HCT116 (cell line): ENCODE measurements at regions not wholly inside any gene's neighbourhood (a gene's known extent, or its start where the extent isn't known, plus 50 kb on each side); places are given as distances from the start of the nearest gene placed in this dataset.
A peak's percentile ranks its signal among the peaks of the same experiment; 100 is the strongest.
"Not testable (repeated sequence)": the region's sequence is repeated elsewhere in the genome, so short reads cannot be mapped to it uniquely, and the experiment has no call there.

Source experiments
- ATAC-seq: fragments of 200-7000 bp; cut with Tn5 transposase; 2 replicates; pipeline ENCODE4 v1.9.1; 2020; ENCODE audit warnings: mild to moderate bottlenecking, moderate library complexity
- BruUV-seq: library from RNA; stranded (reverse); fragments of 400-500 nt; replicated peaks from 2 replicates; lab custom pipeline; 2021; lab: Mats Ljungman, UMichigan
- CTCF ChIA-PET: fragments of 300-600 bp; sonication (Branson Sonifier 250); formaldehyde crosslinking; loops from one replicate; lab custom pipeline; 2021; ENCODE audit warnings: antibody characterized with exemption; lab: Charles Lee
- POLR2A ChIA-PET: fragments of 300-600, 350-600 bp; sonication (Branson Sonifier 250); formaldehyde crosslinking; loops from one replicate; lab custom pipeline; 2021; ENCODE audit warnings: antibody characterized with exemption; lab: Charles Lee
- RAD21 ChIA-PET, 2 experiments: fragments of 300-600 bp; sonication (Branson Sonifier 250); formaldehyde crosslinking; loops; one replicate each; lab custom pipeline; 2023; ENCODE audit warnings: low total read pairs in 2 of 2; ENCODE audit not compliant: uncharacterized antibody in 2 of 2, unreplicated experiment in 2 of 2, low non-redundant PET in 1 of 2; lab: Charles Lee
- DNase-seq: peaks from one replicate; pipeline ENCODE4 v3.0.0-alpha.2; 2010; ENCODE audit warnings: low read depth, low spot score
- H2AFZ ChIP-seq: fragments of 200-600 bp; shearing (Covaris generic), sonication (generic); 2 replicates; pipeline ENCODE4 v1.6.1; 2017; ENCODE audit warnings: low read depth, mixed run types, mixed read lengths, antibody characterized with exemption, low read length; ENCODE audit not compliant: poor library complexity, severe bottlenecking
- H3K27ac ChIP-seq: 2 replicates; pipeline ENCODE4 v1.5.1; 2012; ENCODE audit warnings: low read depth, low read length
- H3K27me3 ChIP-seq: fragments of 200-600 bp; sonication (generic); 2 replicates; pipeline ENCODE4 v1.6.1; 2016; ENCODE audit warnings: mixed run types, low read length, mixed read lengths; ENCODE audit not compliant: insufficient read depth
- H3K36me3 ChIP-seq, 2 experiments: fragments of 200-500 bp in 1 of 2; fragments of 200-600 bp in 1 of 2; sonication (Bioruptor generic) in 1 of 2; sonication (generic) in 1 of 2; 2 replicates each; pipeline versions ENCODE4 v1.5.1 to v1.6.1; 2014 to 2016; ENCODE audit warnings: low read length in 2 of 2, inconsistent platforms in 1 of 2, mixed read lengths in 1 of 2, mixed run types in 1 of 2; ENCODE audit not compliant: insufficient read depth in 2 of 2, control insufficient read depth in 1 of 2
- H3K4me1 ChIP-seq, 2 experiments: fragments of 200-600 bp in 1 of 2; sonication (generic) in 1 of 2; 2 replicates each; pipeline versions ENCODE4 v1.5.1 to v1.6.1; 2012 to 2017; ENCODE audit warnings: low read length in 2 of 2, inconsistent platforms in 1 of 2, mild to moderate bottlenecking in 1 of 2, mixed read lengths in 1 of 2, mixed run types in 1 of 2, moderate library complexity in 1 of 2; ENCODE audit not compliant: insufficient read depth in 2 of 2, control insufficient read depth in 1 of 2
- H3K4me2 ChIP-seq: fragments of 200-600 bp; sonication (generic); 2 replicates; pipeline ENCODE4 v1.6.1; 2017; ENCODE audit warnings: mixed run types, low read length, mixed read lengths
- H3K4me3 ChIP-seq, 2 experiments: fragments of 200-600 bp in 1 of 2; sonication (generic) in 1 of 2; replicated peaks in 1 of 2; 2 replicates each; pipeline ENCODE4 v1.5.1; 2011 to 2016; ENCODE audit warnings: low read length in 2 of 2, control low read depth in 1 of 2, low read depth in 1 of 2, mild to moderate bottlenecking in 1 of 2, mixed read lengths in 1 of 2, mixed run types in 1 of 2
- H3K79me2 ChIP-seq: fragments of 200-600 bp; sonication (generic); 2 replicates; pipeline ENCODE4 v1.6.1; 2017; ENCODE audit warnings: mild to moderate bottlenecking, mixed run types, low read length, moderate library complexity, mixed read lengths; ENCODE audit not compliant: insufficient read depth
- H3K9ac ChIP-seq: fragments of 200-600 bp; sonication (generic); 2 replicates; pipeline ENCODE4 v1.6.1; 2016; ENCODE audit warnings: low read length, mixed read lengths
- H3K9me2 ChIP-seq: fragments of 200-600 bp; sonication (generic), shearing (Covaris generic); 2 replicates; pipeline ENCODE4 v1.6.1; 2017; ENCODE audit warnings: mixed run types, mild to moderate bottlenecking, moderate library complexity; ENCODE audit not compliant: insufficient read depth
- H3K9me3 ChIP-seq, 2 experiments: fragments of 200-500 bp in 1 of 2; fragments of 200-600 bp in 1 of 2; sonication (Bioruptor generic) in 1 of 2; sonication (generic) in 1 of 2; 2 replicates each; pipeline ENCODE4 v1.6.1; 2014 to 2017; ENCODE audit warnings: low read length in 2 of 2, mixed read lengths in 2 of 2, inconsistent platforms in 1 of 2, low read depth in 1 of 2, mild to moderate bottlenecking in 1 of 2, mixed run types in 1 of 2, moderate library complexity in 1 of 2; ENCODE audit not compliant: control insufficient read depth in 1 of 2, insufficient read depth in 1 of 2
- H4K20me1 ChIP-seq: fragments of 200-600 bp; sonication (generic), shearing (Covaris generic); 2 replicates; pipeline ENCODE4 v1.6.1; 2017; ENCODE audit warnings: mixed run types, mild to moderate bottlenecking, moderate library complexity; ENCODE audit not compliant: insufficient read depth
- intact Hi-C: fragments of 100-400 bp; cut with micrococcal nuclease; formaldehyde crosslinking; loops from 2 replicates; pipeline ENCODE4 v1.10.0; 2022
- TF ChIP-seq, protein P1 (sequence below), 3 experiments: fragments of 200-600 bp in 1 of 3; sonication (generic) in 1 of 3; IDR thresholded peaks in 2 of 3; conservative IDR thresholded peaks in 1 of 3; 2 replicates each; pipeline ENCODE4 v1.5.1; 2012 to 2017; ENCODE audit warnings: low read depth in 2 of 3, low read length in 2 of 3, antibody characterized with exemption in 1 of 3, borderline replicate concordance in 1 of 3, control low read depth in 1 of 3, mild to moderate bottlenecking in 1 of 3, mixed read lengths in 1 of 3, mixed run types in 1 of 3, moderate library complexity in 1 of 3; ENCODE audit not compliant: insufficient read depth in 1 of 3

- H3K79me2 ChIP-seq, H3K4me2 ChIP-seq, H3K27me3 ChIP-seq, H3K36me3 ChIP-seq, CTCF ChIA-PET, DNase-seq, H4K20me1 ChIP-seq, H2AFZ ChIP-seq, H3K9ac ChIP-seq, H3K4me1 ChIP-seq, H3K9me2 ChIP-seq, RAD21 ChIA-PET, BruUV-seq, H3K27ac ChIP-seq, H3K4me3 ChIP-seq, POLR2A ChIA-PET, intact Hi-C loops: not testable (repeated sequence)
- TF ChIP-seq, protein P1, sequence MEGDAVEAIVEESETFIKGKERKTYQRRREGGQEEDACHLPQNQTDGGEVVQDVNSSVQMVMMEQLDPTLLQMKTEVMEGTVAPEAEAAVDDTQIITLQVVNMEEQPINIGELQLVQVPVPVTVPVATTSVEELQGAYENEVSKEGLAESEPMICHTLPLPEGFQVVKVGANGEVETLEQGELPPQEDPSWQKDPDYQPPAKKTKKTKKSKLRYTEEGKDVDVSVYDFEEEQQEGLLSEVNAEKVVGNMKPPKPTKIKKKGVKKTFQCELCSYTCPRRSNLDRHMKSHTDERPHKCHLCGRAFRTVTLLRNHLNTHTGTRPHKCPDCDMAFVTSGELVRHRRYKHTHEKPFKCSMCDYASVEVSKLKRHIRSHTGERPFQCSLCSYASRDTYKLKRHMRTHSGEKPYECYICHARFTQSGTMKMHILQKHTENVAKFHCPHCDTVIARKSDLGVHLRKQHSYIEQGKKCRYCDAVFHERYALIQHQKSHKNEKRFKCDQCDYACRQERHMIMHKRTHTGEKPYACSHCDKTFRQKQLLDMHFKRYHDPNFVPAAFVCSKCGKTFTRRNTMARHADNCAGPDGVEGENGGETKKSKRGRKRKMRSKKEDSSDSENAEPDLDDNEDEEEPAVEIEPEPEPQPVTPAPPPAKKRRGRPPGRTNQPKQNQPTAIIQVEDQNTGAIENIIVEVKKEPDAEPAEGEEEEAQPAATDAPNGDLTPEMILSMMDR (IDR thresholded peaks at IDR 0.05 in 2 of 3, conservative IDR thresholded peaks at IDR 0.05 in 1 of 3; ENCODE audit: borderline replicate concordance in 1 of 3, insufficient read depth in 1 of 3, low read depth in 2 of 3, low read length in 2 of 3) = 0 out of 6 replicates have a peak, but pooled peaks of 1 of the 3 experiments have one; percentile 2
- peaks cover 14 to 25% of the 10 kb centered on the region in 2 experiments for H3K9me3 ChIP-seq
- ATAC-seq = peak; percentile 88
Observed at GRCh38 chr15:20640427-20640826, 98.8 kb upstream of the GOLGA6L6 start.

DNA sequence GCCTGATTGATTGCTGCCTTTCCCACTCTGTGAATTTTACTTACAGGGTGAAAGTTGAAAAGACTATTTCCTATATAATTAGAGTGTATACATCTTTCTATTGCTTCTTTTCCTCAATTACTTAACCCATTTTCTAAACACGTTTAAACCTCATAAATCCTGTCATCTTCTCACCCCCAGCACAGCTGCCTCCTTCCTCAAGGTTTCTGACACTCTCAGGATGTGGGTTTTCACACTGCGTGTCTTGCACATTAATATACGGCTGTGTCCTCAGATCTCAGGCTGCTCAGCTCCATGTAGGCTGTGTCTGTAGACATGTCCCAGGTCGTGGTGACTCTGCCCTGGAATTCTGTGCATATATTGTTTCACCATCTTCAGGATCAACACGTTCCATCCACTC, 97.6 kb upstream of the GOLGA6L6 start:
- DNase-seq, H3K27ac ChIP-seq, H4K20me1 ChIP-seq, H3K4me3 ChIP-seq, H3K4me2 ChIP-seq, H2AFZ ChIP-seq, CTCF ChIA-PET, H3K79me2 ChIP-seq, H3K36me3 ChIP-seq, intact Hi-C loops, H3K9ac ChIP-seq, H3K9me2 ChIP-seq, POLR2A ChIA-PET, BruUV-seq, ATAC-seq, H3K27me3 ChIP-seq, H3K4me1 ChIP-seq, RAD21 ChIA-PET: not testable (repeated sequence)
- peaks cover 10 to 17% of the 10 kb centered on the region in 2 experiments; a peak in 3 of 4 replicates for H3K9me3 ChIP-seq

GRCh38 chr15:20637499-20637898, 95.9 kb upstream of the GOLGA6L6 start:
- RAD21 ChIA-PET, H3K36me3 ChIP-seq, H4K20me1 ChIP-seq, H2AFZ ChIP-seq, H3K4me3 ChIP-seq, H3K9ac ChIP-seq, H3K9me2 ChIP-seq, CTCF ChIA-PET, H3K27ac ChIP-seq, ATAC-seq, intact Hi-C loops, H3K4me1 ChIP-seq, BruUV-seq, POLR2A ChIA-PET, H3K4me2 ChIP-seq, H3K79me2 ChIP-seq, H3K9me3 ChIP-seq, DNase-seq, H3K27me3 ChIP-seq: not testable (repeated sequence)

- CTCF ChIA-PET, intact Hi-C loops, H3K27ac ChIP-seq, H3K9me2 ChIP-seq, H3K4me1 ChIP-seq, ATAC-seq, H4K20me1 ChIP-seq, H3K4me3 ChIP-seq, H3K27me3 ChIP-seq, H3K9me3 ChIP-seq, RAD21 ChIA-PET, H3K36me3 ChIP-seq, H3K79me2 ChIP-seq, POLR2A ChIA-PET, H2AFZ ChIP-seq, BruUV-seq, H3K9ac ChIP-seq, H3K4me2 ChIP-seq, DNase-seq: not testable (repeated sequence)
Observed at GRCh38 chr15:20629526-20629925, 87.9 kb upstream of the GOLGA6L6 start.
